NB4 (cell line): ENCODE measurements at regions not wholly inside any gene's neighbourhood (a gene's known extent, or its start where the extent isn't known, plus 50 kb on each side); places are given as distances from the start of the nearest gene placed in this dataset.

Source experiments
- CTCF ChIP-seq: IDR thresholded peaks from one replicate; pipeline ENCODE4 v1.5.1; 2012; ENCODE audit warnings: low read depth, low read length
- MAX ChIP-seq: IDR thresholded peaks from 2 replicates; pipeline ENCODE4 v1.6.1; 2011; ENCODE audit warnings: low read depth, low read length

- no peak for TF ChIP-seq MAX
- no peak for TF ChIP-seq CTCF
Observed at GRCh38 chr10:71138166-71138830, 74.1 kb upstream of the UNC5B start.
